CD4-positive, alpha-beta T cell (primary cell): ENCODE measurements at regions not wholly inside any gene's neighbourhood (a gene's known extent, or its start where the extent isn't known, plus 50 kb on each side); places are given as distances from the start of the nearest gene placed in this dataset.
"Not testable (repeated sequence)": the region's sequence is repeated elsewhere in the genome, so short reads cannot be mapped to it uniquely, and the experiment has no call there.

Experiments used
- ATAC-seq: fragments of 200-7000 bp; cut with Tn5 transposase; one replicate; pipeline ENCODE4 v1.10.0; 2022; ENCODE audit warnings: mild to moderate bottlenecking; ENCODE audit not compliant: poor library complexity
- CTCF ChIA-PET: fragments of 350-600 bp; sonication (Branson Sonifier 250); formaldehyde crosslinking; loops from one replicate; lab custom pipeline; 2021; ENCODE audit warnings: antibody characterized with exemption, inconsistent platforms; lab: Charles Lee
- POLR2A ChIA-PET: fragments of 350-600 bp; sonication (Branson Sonifier 250); formaldehyde crosslinking; loops from one replicate; lab custom pipeline; 2021; ENCODE audit warnings: antibody characterized with exemption, inconsistent platforms; lab: Charles Lee
- DNase-seq, 14 experiments: peaks; one replicate each; pipeline ENCODE4 v3.0.0-alpha.2; 2013 to 2020; ENCODE audit warnings: mixed read lengths in 2 of 14
- H3K27ac ChIP-seq, 2 donors: one replicate each; pipeline versions ENCODE4 v1.5.1 to v1.7.0; 2013; ENCODE audit warnings: low read length in 2 of 2, low read depth in 1 of 2, mild to moderate bottlenecking in 1 of 2
- H3K27me3 ChIP-seq, 2 experiments: 1 replicate in 1 of 2; 2 replicates in 1 of 2; pipeline versions ENCODE4 v1.6.1 to v1.7.0; 2013; ENCODE audit warnings: low read length in 2 of 2, control low read depth in 1 of 2, mild to moderate bottlenecking in 1 of 2, moderate library complexity in 1 of 2; ENCODE audit not compliant: insufficient read depth in 2 of 2, control insufficient read depth in 1 of 2
- H3K36me3 ChIP-seq: one replicate; pipeline ENCODE4 v1.6.1; 2013; ENCODE audit warnings: low read length, control low read depth; ENCODE audit not compliant: insufficient read depth
- H3K4me1 ChIP-seq: one replicate; pipeline ENCODE4 v1.6.1; 2013; ENCODE audit warnings: low read length, control low read depth; ENCODE audit not compliant: insufficient read depth
- H3K4me3 ChIP-seq: one replicate; pipeline ENCODE4 v1.5.1; 2013; ENCODE audit warnings: mild to moderate bottlenecking, low read length, moderate library complexity
- H3K9me3 ChIP-seq, 2 experiments: 1 replicate in 1 of 2; 2 replicates in 1 of 2; pipeline versions ENCODE4 v1.6.1 to v1.7.0; 2013; ENCODE audit warnings: low read length in 2 of 2, mild to moderate bottlenecking in 2 of 2, control low read depth in 1 of 2, moderate library complexity in 1 of 2; ENCODE audit not compliant: control insufficient read depth in 1 of 2, insufficient read depth in 1 of 2
- H3K27ac Mint-ChIP-seq: one replicate; pipeline ENCODE4 v1.8.0; 2020; ENCODE audit warnings: mixed read lengths
- H3K27me3 Mint-ChIP-seq: one replicate; pipeline ENCODE4 v1.8.0; 2021; ENCODE audit warnings: mixed read lengths
- H3K36me3 Mint-ChIP-seq: one replicate; pipeline ENCODE4 v1.8.0; 2021; ENCODE audit warnings: low read depth, mixed read lengths
- H3K4me1 Mint-ChIP-seq: one replicate; pipeline ENCODE4 v1.8.0; 2021; ENCODE audit warnings: low read depth, mixed read lengths
- H3K4me3 Mint-ChIP-seq: one replicate; pipeline ENCODE4 v1.8.0; 2020; ENCODE audit warnings: mild to moderate bottlenecking, mixed read lengths
- H3K9me3 Mint-ChIP-seq: one replicate; pipeline ENCODE4 v1.8.0; 2020; ENCODE audit warnings: mixed read lengths
- CTCF ChIP-seq: fragments of 200-600 bp; IDR thresholded peaks from one replicate; pipeline ENCODE4 v1.8.0; 2022; ENCODE audit warnings: antibody characterized with exemption, mild to moderate bottlenecking
- intact Hi-C, 2 experiments: fragments of 100-400 bp; cut with DNase I in 1 of 2; cut with micrococcal nuclease in 1 of 2; formaldehyde crosslinking; loops; one replicate each; pipeline versions ENCODE4 v1.15.1 to v1.9.0; 2023 to 2025; cut with DNase I, micrococcal nuclease

- Mint-ChIP-seq H3K9me3 (no peaks in the 10 kb centered on the region), H3K4me1 (no peaks in the 10 kb centered on the region), H3K27ac (no peak overlapping the region), H3K36me3 (no peaks in the 10 kb centered on the region), H3K27me3 (peaks cover 5% of the 10 kb centered on the region), H3K4me3 (no peak overlapping the region)
- no peak for DNase-seq
- Histone ChIP-seq H3K27ac (no peak overlapping the region), H3K36me3 (no peaks in the 10 kb centered on the region), H3K9me3 (no peaks in the 10 kb centered on the region), H3K4me3 (no peak overlapping the region), H3K27me3 (no peaks in the 10 kb centered on the region), H3K4me1 (no peaks in the 10 kb centered on the region)
- intact Hi-C loops = no loop called here
- POLR2A ChIA-PET = no interaction called here
- ATAC-seq = no peak
- CTCF ChIA-PET = no interaction called here
- TF ChIP-seq CTCF = no peak
Measured at GRCh38 chr3:102353805-102354204, 81.0 kb upstream of the ZPLD1 start.

GRCh38 chr3:102354818-102355515, 79.8 kb upstream of the ZPLD1 start:
- H3K4me3 Mint-ChIP-seq = no peak overlapping the region
- no peak for TF ChIP-seq CTCF
- no peak for DNase-seq
- H3K27ac ChIP-seq = no peak overlapping the region
- no peaks in the 10 kb centered on the region for H3K9me3 Mint-ChIP-seq
- ChIA-PET CTCF (no interaction called here), POLR2A (no interaction called here)
- no peaks in the 10 kb centered on the region for H3K4me1 ChIP-seq
- ATAC-seq = no peak
- no peaks in the 10 kb centered on the region for H3K36me3 ChIP-seq
- H3K27me3 Mint-ChIP-seq = peaks cover 10% of the 10 kb centered on the region
- H3K4me3 ChIP-seq = no peak overlapping the region
- H3K27ac Mint-ChIP-seq = no peak overlapping the region
- H3K27me3 ChIP-seq = no peaks in the 10 kb centered on the region
- no peaks in the 10 kb centered on the region for H3K9me3 ChIP-seq
- H3K4me1 Mint-ChIP-seq = no peaks in the 10 kb centered on the region
- H3K36me3 Mint-ChIP-seq = no peaks in the 10 kb centered on the region
- intact Hi-C loops = no loop called here

- DNase-seq = no peak
- ATAC-seq = no peak
- CTCF ChIA-PET = no interaction called here
- no peaks in the 10 kb centered on the region for H3K4me1 Mint-ChIP-seq
- intact Hi-C loops = no loop called here
- Histone ChIP-seq H3K4me3 (no peak overlapping the region), H3K36me3 (no peaks in the 10 kb centered on the region), H3K27ac (no peak overlapping the region), H3K4me1 (no peaks in the 10 kb centered on the region), H3K27me3 (no peaks in the 10 kb centered on the region), H3K9me3 (no peaks in the 10 kb centered on the region)
- no peak overlapping the region for H3K27ac Mint-ChIP-seq
- no peaks in the 10 kb centered on the region for H3K36me3 Mint-ChIP-seq
- POLR2A ChIA-PET = no interaction called here
- H3K9me3 Mint-ChIP-seq = no peaks in the 10 kb centered on the region
- no peak for TF ChIP-seq CTCF
- H3K4me3 Mint-ChIP-seq = no peak overlapping the region
- peaks cover 7% of the 10 kb centered on the region for H3K27me3 Mint-ChIP-seq
Measured at GRCh38 chr3:102356506-102356905, 78.3 kb upstream of the ZPLD1 start.

- intact Hi-C loops, CTCF ChIA-PET, H3K4me1 ChIP-seq, H3K36me3 Mint-ChIP-seq, H3K27ac ChIP-seq, DNase-seq, H3K9me3 Mint-ChIP-seq, H3K36me3 ChIP-seq, H3K4me3 Mint-ChIP-seq, H3K27me3 ChIP-seq, POLR2A ChIA-PET, ATAC-seq, H3K4me3 ChIP-seq, H3K9me3 ChIP-seq, H3K4me1 Mint-ChIP-seq, H3K27ac Mint-ChIP-seq: not testable (repeated sequence)
- H3K27me3 Mint-ChIP-seq = peaks cover 11% of the 10 kb centered on the region
Measured at GRCh38 chr3:102357313-102357712, 77.5 kb upstream of the ZPLD1 start.
